Body of pancreas (tissue), 4 donors: ENCODE measurements at regions not wholly inside any gene's neighbourhood (a gene's known extent, or its start where the extent isn't known, plus 50 kb on each side); places are given as distances from the start of the nearest gene placed in this dataset.

ENCODE experiments used
- ATAC-seq: fragments of 150-250 bp; one replicate; pipeline ENCODE4 v1.9.1; 2016
- DNase-seq, 4 donors: peaks; one replicate each; pipeline ENCODE4 v3.0.0-alpha.2; 2019
- H3K27ac ChIP-seq, 4 donors: fragments of 200-600 bp; sonication (generic); 1 replicate in 3 of 4; 2 replicates in 1 of 4; pipeline versions ENCODE4 v1.5.1 to v1.6.1; 2016 to 2019; ENCODE audit warnings: mild to moderate bottlenecking in 1 of 4, mixed read lengths in 1 of 4, moderate library complexity in 1 of 4
- H3K27me3 ChIP-seq, 2 donors: fragments of 200-600 bp; sonication (generic); one replicate each; pipeline ENCODE4 v1.6.0; 2016; ENCODE audit warnings: mild to moderate bottlenecking in 1 of 2
- H3K36me3 ChIP-seq, 2 donors: fragments of 200-600 bp; sonication (generic); replicated peaks in 1 of 2; 2 replicates each; pipeline ENCODE4 v1.5.1; 2016; ENCODE audit warnings: low read depth in 2 of 2; ENCODE audit not compliant: insufficient read depth in 1 of 2
- H3K4me1 ChIP-seq: fragments of 200-600 bp; sonication (generic); one replicate; pipeline ENCODE4 v1.6.0; 2016
- H3K4me3 ChIP-seq, 2 donors: fragments of 200-600 bp; sonication (generic); 1 replicate in 1 of 2; 2 replicates in 1 of 2; pipeline ENCODE4 v1.5.1; 2016 to 2019
- H3K9me3 ChIP-seq, 3 donors: fragments of 200-600 bp; sonication (generic); 1 replicate in 2 of 3; 2 replicates in 1 of 3; pipeline ENCODE4 v1.5.1; 2016
- POLR2A ChIP-seq, 3 donors: fragments of 450-650 bp; IDR thresholded peaks; one replicate each; pipeline ENCODE4 v1.6.1; 2016; ENCODE audit warnings: antibody characterized with exemption in 3 of 3, mild to moderate bottlenecking in 2 of 3
- WGBS, 2 donors: methylation state at CpG; one replicate each; pipeline ENCODE4 v1.1.5; 2017; 5-methylcytosine and 5-hydroxymethylcytosine counted together
- intact Hi-C: fragments of 100-400 bp; cut with DNase I; formaldehyde crosslinking; loops from one replicate; pipeline ENCODE4 v1.15.1; 2023
- TF ChIP-seq, protein P1 (sequence below), 7 experiments: fragments of 450-650 bp in 4 of 7; fragments of 200-600 bp in 3 of 7; sonication (generic) in 3 of 7; IDR thresholded peaks; one replicate each; pipeline ENCODE4 v1.5.1; 2016 to 2019; ENCODE audit warnings: antibody characterized with exemption in 7 of 7

- Histone ChIP-seq H3K27me3 (no peaks in the 10 kb centered on the region), H3K36me3 (no peaks in the 10 kb centered on the region), H3K9me3 (no peaks in the 10 kb centered on the region), H3K4me3 (no peak overlapping the region), H3K4me1 (no peaks in the 10 kb centered on the region), H3K27ac (no peak overlapping the region)
- ATAC-seq (no peak), DNase-seq (no peak)
- no peak for TF ChIP-seq POLR2A (IDR thresholded peaks at IDR 0.05)
- TF ChIP-seq, protein P1, sequence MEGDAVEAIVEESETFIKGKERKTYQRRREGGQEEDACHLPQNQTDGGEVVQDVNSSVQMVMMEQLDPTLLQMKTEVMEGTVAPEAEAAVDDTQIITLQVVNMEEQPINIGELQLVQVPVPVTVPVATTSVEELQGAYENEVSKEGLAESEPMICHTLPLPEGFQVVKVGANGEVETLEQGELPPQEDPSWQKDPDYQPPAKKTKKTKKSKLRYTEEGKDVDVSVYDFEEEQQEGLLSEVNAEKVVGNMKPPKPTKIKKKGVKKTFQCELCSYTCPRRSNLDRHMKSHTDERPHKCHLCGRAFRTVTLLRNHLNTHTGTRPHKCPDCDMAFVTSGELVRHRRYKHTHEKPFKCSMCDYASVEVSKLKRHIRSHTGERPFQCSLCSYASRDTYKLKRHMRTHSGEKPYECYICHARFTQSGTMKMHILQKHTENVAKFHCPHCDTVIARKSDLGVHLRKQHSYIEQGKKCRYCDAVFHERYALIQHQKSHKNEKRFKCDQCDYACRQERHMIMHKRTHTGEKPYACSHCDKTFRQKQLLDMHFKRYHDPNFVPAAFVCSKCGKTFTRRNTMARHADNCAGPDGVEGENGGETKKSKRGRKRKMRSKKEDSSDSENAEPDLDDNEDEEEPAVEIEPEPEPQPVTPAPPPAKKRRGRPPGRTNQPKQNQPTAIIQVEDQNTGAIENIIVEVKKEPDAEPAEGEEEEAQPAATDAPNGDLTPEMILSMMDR (IDR thresholded peaks at IDR 0.05): no peak
- WGBS, 2 donors: 40 to 56% methylated on average over 2 of the region's 2 CpGs
- intact Hi-C loops: no loop called here
Measured at GRCh38 chr15:36432161-36432560, 147.3 kb upstream of the CDIN1 start.

- TF ChIP-seq POLR2A (IDR thresholded peaks at IDR 0.05): no peak
- TF ChIP-seq, protein P1 (IDR thresholded peaks at IDR 0.05): no peak
- intact Hi-C loops: no loop called here
Measured at GRCh38 chr15:36434177-36434576, 145.2 kb upstream of the CDIN1 start.

GRCh38 chr15:36438499-36438898 lies 140.9 kb upstream of the CDIN1 start:
- Histone ChIP-seq H3K27ac (no peak overlapping the region), H3K9me3 (no peaks in the 10 kb centered on the region), H3K4me3 (no peak overlapping the region), H3K27me3 (no peaks in the 10 kb centered on the region), H3K4me1 (no peaks in the 10 kb centered on the region), H3K36me3 (no peaks in the 10 kb centered on the region)
- ATAC-seq (no peak), DNase-seq (no peak)
- 62 to 66% methylated on average over 3 of the region's 3 CpGs for WGBS, 2 donors
- intact Hi-C loops: no loop called here
- no peak for TF ChIP-seq POLR2A (IDR thresholded peaks at IDR 0.05)
- TF ChIP-seq, protein P1 (IDR thresholded peaks at IDR 0.05): no peak

More at GRCh38 chr15:36434177-36434576, 145.2 kb upstream of the CDIN1 start:
- no peak overlapping the region for H3K27ac ChIP-seq
- H3K27me3 ChIP-seq: no peaks in the 10 kb centered on the region
- no peak overlapping the region for H3K4me3 ChIP-seq
- H3K4me1 ChIP-seq: no peaks in the 10 kb centered on the region
- no peak for DNase-seq
- no peaks in the 10 kb centered on the region for H3K36me3 ChIP-seq
- no peak for ATAC-seq
- H3K9me3 ChIP-seq: no peaks in the 10 kb centered on the region

DNA sequence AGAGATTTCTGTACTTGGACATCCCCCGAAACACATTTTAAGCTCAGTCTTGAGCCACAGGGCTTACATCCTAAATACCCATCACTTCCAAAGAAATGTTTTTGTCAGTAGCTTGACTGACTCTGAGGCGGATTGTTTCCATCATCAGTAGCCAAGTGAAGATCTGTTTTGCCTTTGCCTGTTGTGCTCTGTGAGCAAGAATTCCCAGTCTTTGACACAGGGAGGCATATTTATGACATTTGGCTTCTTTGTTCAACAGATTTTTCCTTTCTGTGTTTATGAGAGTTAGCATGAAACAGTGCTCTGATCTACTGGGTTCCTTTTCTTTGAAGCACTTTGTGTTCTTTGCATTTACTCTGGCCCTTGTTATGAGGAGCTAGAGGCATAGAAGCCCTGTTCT lies 132.1 kb upstream of the CDIN1 start:
- intact Hi-C loops: no loop called here
- Histone ChIP-seq H3K4me3 (no peak overlapping the region), H3K27ac (no peak overlapping the region), H3K4me1 (no peaks in the 10 kb centered on the region), H3K27me3 (no peaks in the 10 kb centered on the region), H3K9me3 (no peaks in the 10 kb centered on the region), H3K36me3 (no peaks in the 10 kb centered on the region)
- WGBS, 2 donors: 88 to 94% methylated on average over 2 of the region's 2 CpGs
- DNase-seq (no peak), ATAC-seq (no peak)
- TF ChIP-seq, protein P1 (IDR thresholded peaks at IDR 0.05): no peak
- TF ChIP-seq POLR2A (IDR thresholded peaks at IDR 0.05): no peak

DNA sequence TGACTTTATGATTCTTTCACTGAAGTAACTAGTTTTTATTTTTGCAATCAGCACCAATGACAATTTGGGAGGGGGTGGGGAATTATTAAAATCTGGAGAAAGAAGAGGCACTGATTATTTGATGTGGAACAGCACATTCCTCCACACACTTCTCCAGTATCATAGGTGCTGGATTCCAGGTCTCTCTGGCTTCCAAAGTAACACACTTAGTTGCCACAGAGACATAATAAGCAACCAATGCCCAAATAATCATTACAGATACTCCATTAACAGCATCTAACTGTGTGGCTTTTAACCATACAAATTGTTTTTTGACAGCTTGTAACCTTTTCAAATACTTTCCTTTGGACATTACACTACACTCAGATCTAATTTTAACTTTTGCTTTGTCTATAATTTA lies 131.0 kb upstream of the CDIN1 start:
- Histone ChIP-seq H3K4me1 (no peaks in the 10 kb centered on the region), H3K36me3 (no peaks in the 10 kb centered on the region), H3K27ac (no peak overlapping the region), H3K4me3 (no peak overlapping the region), H3K9me3 (no peaks in the 10 kb centered on the region), H3K27me3 (no peaks in the 10 kb centered on the region)
- intact Hi-C loops: no loop called here
- ATAC-seq (no peak), DNase-seq (no peak)
- TF ChIP-seq POLR2A (IDR thresholded peaks at IDR 0.05): no peak
- TF ChIP-seq, protein P1 (IDR thresholded peaks at IDR 0.05): no peak
